Parathyroid adenoma (tissue), 2 donors: ENCODE measurements at regions not wholly inside any gene's neighbourhood (a gene's known extent, or its start where the extent isn't known, plus 50 kb on each side); places are given as distances from the start of the nearest gene placed in this dataset.

Experiments
- H2AFZ ChIP-seq: fragments of 300-600 bp; sonication (generic); one replicate; pipeline ENCODE4 v1.7.0; 2017; ENCODE audit warnings: antibody characterized with exemption, mild to moderate bottlenecking
- H3K27ac ChIP-seq: fragments of 300-600 bp; sonication (generic); one replicate; pipeline ENCODE4 v1.7.0; 2017
- H3K27me3 ChIP-seq: fragments of 300-600 bp; sonication (generic); one replicate; pipeline ENCODE4 v1.7.0; 2017; ENCODE audit warnings: low read length; ENCODE audit not compliant: control insufficient read depth, insufficient read depth
- H3K36me3 ChIP-seq: fragments of 300-600 bp; sonication (generic); one replicate; pipeline ENCODE4 v1.7.0; 2017; ENCODE audit warnings: low read length; ENCODE audit not compliant: control insufficient read depth, insufficient read depth
- H3K4me1 ChIP-seq: fragments of 300-600 bp; sonication (generic); one replicate; pipeline ENCODE4 v1.7.0; 2017; ENCODE audit warnings: control low read depth
- H3K4me2 ChIP-seq: fragments of 300-600 bp; sonication (generic); one replicate; pipeline ENCODE4 v1.7.0; 2017; ENCODE audit warnings: low read length
- H3K4me3 ChIP-seq: fragments of 300-600 bp; sonication (generic); one replicate; pipeline ENCODE4 v1.7.0; 2017; ENCODE audit warnings: low read depth, low read length
- H3K79me2 ChIP-seq: fragments of 300-600 bp; sonication (generic); one replicate; pipeline ENCODE4 v1.7.0; 2017; ENCODE audit warnings: control low read depth
- H3K9ac ChIP-seq: fragments of 300-600 bp; sonication (generic); one replicate; pipeline ENCODE4 v1.7.0; 2017; ENCODE audit warnings: mild to moderate bottlenecking
- H3K9me3 ChIP-seq: fragments of 300-600 bp; sonication (generic); one replicate; pipeline ENCODE4 v1.7.0; 2017; ENCODE audit warnings: low read length; ENCODE audit not compliant: control insufficient read depth
- TF ChIP-seq, protein P1 (sequence below): fragments of 300-600 bp; sonication (generic); IDR thresholded peaks from one replicate; pipeline ENCODE4 v1.7.0; 2017; ENCODE audit warnings: antibody characterized with exemption, mild to moderate bottlenecking
- donor health status: primary hyperparathyroidism.

DNA sequence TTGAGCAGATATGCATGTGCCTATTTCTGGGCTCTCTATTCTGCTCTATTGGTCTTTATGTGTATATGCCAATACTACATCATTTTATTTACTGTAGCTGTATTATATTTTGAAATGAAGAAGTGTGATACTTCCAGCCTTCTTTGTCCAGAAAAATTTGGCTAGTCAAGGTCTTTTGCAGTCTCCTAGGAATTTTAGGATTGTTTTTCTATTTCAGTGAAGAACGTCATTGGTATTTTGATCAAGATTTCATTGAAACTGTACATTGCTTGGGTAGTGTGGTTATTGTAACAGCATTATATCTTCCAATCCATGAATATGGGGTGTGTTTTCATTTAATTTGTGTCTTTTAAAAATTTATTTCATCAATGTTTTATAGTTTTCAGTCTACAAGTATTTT, 400.3 kb downstream of the AASDHPPT start:
- Histone ChIP-seq H3K9me3 (no peaks in the 10 kb centered on the region), H3K27ac (no peak overlapping the region)

DNA sequence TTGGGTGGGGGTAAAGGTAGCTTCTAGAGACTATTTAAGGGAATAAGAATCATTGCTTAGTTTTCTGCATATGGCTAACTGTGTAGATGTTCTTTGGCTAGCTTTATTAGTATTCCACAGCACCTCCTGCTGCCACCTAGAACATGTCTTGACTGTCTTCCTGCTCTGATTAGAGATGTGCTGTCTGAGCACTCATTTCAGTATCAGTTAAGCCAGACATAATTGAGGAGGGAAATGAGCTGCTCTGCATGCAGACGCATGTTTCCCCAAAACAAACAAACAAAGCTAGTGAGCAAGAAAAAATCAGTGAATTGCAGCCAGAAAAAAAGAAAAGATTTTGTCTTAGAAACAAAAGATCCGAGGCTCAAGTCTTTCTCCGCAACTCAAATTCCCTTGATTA, 402.2 kb downstream of the AASDHPPT start:
- no peaks in the 10 kb centered on the region for H3K4me1 ChIP-seq
- H3K27me3 ChIP-seq: no peaks in the 10 kb centered on the region
- no peak overlapping the region for H2AFZ ChIP-seq
- no peaks in the 10 kb centered on the region for H3K36me3 ChIP-seq
- H3K9me3 ChIP-seq: no peaks in the 10 kb centered on the region
- no peak overlapping the region for H3K4me2 ChIP-seq
- no peak overlapping the region for H3K4me3 ChIP-seq
- H3K27ac ChIP-seq: no peak overlapping the region
- TF ChIP-seq, protein P1, sequence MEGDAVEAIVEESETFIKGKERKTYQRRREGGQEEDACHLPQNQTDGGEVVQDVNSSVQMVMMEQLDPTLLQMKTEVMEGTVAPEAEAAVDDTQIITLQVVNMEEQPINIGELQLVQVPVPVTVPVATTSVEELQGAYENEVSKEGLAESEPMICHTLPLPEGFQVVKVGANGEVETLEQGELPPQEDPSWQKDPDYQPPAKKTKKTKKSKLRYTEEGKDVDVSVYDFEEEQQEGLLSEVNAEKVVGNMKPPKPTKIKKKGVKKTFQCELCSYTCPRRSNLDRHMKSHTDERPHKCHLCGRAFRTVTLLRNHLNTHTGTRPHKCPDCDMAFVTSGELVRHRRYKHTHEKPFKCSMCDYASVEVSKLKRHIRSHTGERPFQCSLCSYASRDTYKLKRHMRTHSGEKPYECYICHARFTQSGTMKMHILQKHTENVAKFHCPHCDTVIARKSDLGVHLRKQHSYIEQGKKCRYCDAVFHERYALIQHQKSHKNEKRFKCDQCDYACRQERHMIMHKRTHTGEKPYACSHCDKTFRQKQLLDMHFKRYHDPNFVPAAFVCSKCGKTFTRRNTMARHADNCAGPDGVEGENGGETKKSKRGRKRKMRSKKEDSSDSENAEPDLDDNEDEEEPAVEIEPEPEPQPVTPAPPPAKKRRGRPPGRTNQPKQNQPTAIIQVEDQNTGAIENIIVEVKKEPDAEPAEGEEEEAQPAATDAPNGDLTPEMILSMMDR: no peak
- H3K9ac ChIP-seq: no peak overlapping the region
- H3K79me2 ChIP-seq: no peaks in the 10 kb centered on the region

More for the DNA sequence above, 400.3 kb downstream of the AASDHPPT start:
- TF ChIP-seq, protein P1: no peak
- Histone ChIP-seq H3K79me2 (no peaks in the 10 kb centered on the region), H3K27me3 (no peaks in the 10 kb centered on the region), H3K36me3 (no peaks in the 10 kb centered on the region), H3K9ac (no peak overlapping the region), H3K4me1 (no peaks in the 10 kb centered on the region), H3K4me3 (no peak overlapping the region), H3K4me2 (no peak overlapping the region), H2AFZ (no peak overlapping the region)

DNA sequence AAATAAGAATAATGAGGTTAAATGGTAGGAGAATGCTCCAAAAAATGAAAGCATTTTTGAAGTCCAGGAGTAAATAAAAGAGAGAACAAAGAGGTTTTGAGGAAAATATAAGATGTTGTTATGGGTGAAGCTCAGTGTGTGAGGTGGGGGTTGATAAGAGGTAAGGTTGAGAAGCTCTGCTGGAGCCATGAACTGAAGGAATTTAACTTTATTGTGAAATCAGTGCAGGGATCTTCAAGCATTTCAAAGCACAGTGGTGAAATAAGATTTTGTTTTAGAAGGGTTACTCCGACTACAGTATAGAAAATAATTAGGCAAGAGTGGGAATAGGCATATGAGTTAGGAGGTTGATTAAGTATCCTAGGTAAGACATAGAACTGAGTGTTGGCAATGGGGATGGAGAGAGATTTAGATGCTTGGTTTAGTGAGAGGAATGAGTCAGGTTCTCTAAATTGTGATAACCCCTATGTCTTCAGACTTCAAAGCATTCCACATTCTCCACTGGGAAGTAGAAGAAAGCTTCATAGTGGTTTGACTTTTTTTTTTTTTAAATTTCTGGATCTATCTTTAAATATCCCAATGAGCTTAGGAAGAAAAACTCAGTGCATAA, 403.2 kb downstream of the AASDHPPT start:
- H3K9ac ChIP-seq: no peak overlapping the region
- H3K4me3 ChIP-seq: no peak overlapping the region
- no peak overlapping the region for H2AFZ ChIP-seq
- no peak overlapping the region for H3K27ac ChIP-seq
- no peaks in the 10 kb centered on the region for H3K9me3 ChIP-seq
- H3K36me3 ChIP-seq: no peaks in the 10 kb centered on the region
- H3K4me1 ChIP-seq: no peaks in the 10 kb centered on the region
- H3K4me2 ChIP-seq: no peak overlapping the region
- H3K79me2 ChIP-seq: no peaks in the 10 kb centered on the region
- TF ChIP-seq, protein P1: no peak
- no peaks in the 10 kb centered on the region for H3K27me3 ChIP-seq

DNA sequence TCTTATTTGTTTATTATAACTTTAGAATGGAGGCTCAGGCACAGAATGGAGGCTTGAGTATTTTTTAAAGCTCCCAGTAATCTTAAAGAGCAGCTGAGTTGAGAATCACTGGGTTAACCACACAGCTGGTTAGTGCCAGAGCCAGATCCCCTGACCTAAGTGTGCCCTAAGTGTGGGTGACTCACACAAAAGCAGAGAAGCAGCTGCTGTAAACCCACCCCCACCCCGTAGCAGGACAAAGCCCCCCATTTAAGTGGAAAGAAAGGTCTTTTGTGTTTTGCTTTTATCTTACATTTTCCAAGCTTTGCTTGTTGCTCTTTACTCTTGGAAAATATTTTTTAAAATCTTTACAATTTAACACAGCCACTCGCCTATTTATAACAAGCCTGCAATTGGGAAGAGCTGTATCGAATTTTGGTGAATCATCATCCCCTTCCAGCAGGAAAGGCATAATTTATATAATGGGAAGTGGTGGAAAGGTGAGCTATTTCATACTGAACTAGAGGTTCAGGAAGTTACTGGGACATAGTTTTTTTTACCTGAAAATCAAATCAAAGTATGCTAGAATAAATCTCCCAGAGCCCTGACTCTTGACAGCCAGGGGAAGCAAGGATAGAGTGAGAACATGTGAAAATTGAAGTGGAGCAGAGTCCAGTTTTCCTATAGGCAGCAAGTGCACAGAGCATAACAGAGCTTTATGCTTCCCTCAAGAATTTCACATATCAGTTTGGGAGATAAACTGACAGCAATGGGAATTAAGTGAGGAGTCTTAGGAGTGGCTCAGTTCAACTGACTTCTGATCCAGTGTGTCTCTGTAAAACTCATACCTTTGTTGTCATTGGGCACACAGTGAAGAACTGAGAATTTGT, 405.7 kb downstream of the AASDHPPT start:
- no peaks in the 10 kb centered on the region for H3K9me3 ChIP-seq
- H3K9ac ChIP-seq: no peak overlapping the region
- no peaks in the 10 kb centered on the region for H3K4me1 ChIP-seq
- TF ChIP-seq, protein P1: no peak
- H3K36me3 ChIP-seq: no peaks in the 10 kb centered on the region
- no peak overlapping the region for H3K27ac ChIP-seq
- no peak overlapping the region for H3K4me2 ChIP-seq
- peak overlapping the region; percentile 28 for H2AFZ ChIP-seq
- H3K27me3 ChIP-seq: no peaks in the 10 kb centered on the region
- H3K79me2 ChIP-seq: no peaks in the 10 kb centered on the region
- no peak overlapping the region for H3K4me3 ChIP-seq
